ENCODE measurements at regions not wholly inside any gene's neighbourhood (a gene's known extent, or its start where the extent isn't known, plus 50 kb on each side); places are given as distances from the start of the nearest gene placed in this dataset.

- Histone ChIP-seq H3K36me3 (ENCODE audit: insufficient read depth, low read length) (no peaks in the 10 kb centered on the region), H3K4me2 (ENCODE audit: low read depth, low read length, poor library complexity, severe bottlenecking) (no peak overlapping the region), H3K9ac (ENCODE audit: low read length) (no peak overlapping the region), H3K9me3 (ENCODE audit: low read length) (no peaks in the 10 kb centered on the region), H3K4me1 (ENCODE audit: low read length) (peaks cover 13% of the 10 kb centered on the region), H3K4me3 (ENCODE audit: low read length) (no peak overlapping the region), H2AFZ (ENCODE audit: low read length) (peak overlapping the region; percentile 7; the same call in 1 of the 2 replicates), H3K79me2 (ENCODE audit: low read length) (no peaks in the 10 kb centered on the region), H3K27ac (ENCODE audit: low read length) (no peak overlapping the region), H4K20me1 (ENCODE audit: insufficient read depth, low read depth, low read length) (no peaks in the 10 kb centered on the region), H3K9me2 (replicated peaks; ENCODE audit: insufficient read depth, low read length) (no peaks in the 10 kb centered on the region), H3K27me3 (ENCODE audit: low read length) (no peaks in the 10 kb centered on the region)
- DNase-seq: no peak
Measured at GRCh38 chr2:207351171-207351570, 178.6 kb upstream of the CREB1 start.

DNA sequence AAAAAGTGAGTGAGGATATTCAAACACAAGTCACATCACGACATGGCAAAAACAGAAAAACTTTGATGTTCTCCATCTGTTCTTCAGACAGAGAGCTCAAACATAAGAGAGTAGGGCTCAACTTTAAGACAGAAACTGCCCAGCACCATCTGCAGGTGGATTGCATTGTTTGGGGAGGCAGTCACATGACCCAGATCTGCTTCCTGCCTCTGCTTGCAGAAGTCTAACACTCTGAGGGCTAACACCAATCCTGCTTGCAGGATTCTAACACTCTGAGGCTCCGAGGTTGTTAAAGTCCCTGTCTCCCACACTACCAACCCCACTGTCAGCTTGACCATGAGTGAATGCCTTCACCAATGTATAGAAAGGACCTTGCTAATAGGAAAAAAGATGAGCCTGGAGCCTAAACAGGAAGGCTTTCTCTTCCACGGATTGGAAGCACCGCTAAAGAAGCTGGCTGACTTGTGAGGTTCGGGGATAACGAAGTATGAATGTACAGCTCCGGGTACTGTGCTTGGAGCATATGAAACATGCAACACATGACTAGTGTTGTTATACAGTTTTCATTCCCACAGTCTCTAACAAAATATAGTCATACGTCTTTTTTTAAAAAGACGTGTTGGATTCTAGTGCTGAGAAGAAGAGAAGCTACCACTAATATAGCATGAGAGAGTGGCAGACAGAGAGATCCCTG lies 176.6 kb upstream of the CREB1 start:
- Histone ChIP-seq H3K27me3 (ENCODE audit: low read length) (no peaks in the 10 kb centered on the region), H4K20me1 (ENCODE audit: insufficient read depth, low read depth, low read length) (no peaks in the 10 kb centered on the region), H3K27ac (ENCODE audit: low read length) (no peak overlapping the region), H3K4me3 (ENCODE audit: low read length) (no peak overlapping the region), H3K79me2 (ENCODE audit: low read length) (no peaks in the 10 kb centered on the region), H3K4me2 (ENCODE audit: low read depth, low read length, poor library complexity, severe bottlenecking) (peak overlapping the region; percentile 36), H3K9ac (ENCODE audit: low read length) (peak overlapping the region; percentile 14; the same call in 1 of the 2 replicates), H3K36me3 (ENCODE audit: insufficient read depth, low read length) (no peaks in the 10 kb centered on the region), H2AFZ (ENCODE audit: low read length) (peak overlapping the region; percentile 85), H3K9me3 (ENCODE audit: low read length) (no peaks in the 10 kb centered on the region), H3K4me1 (ENCODE audit: low read length) (peaks cover 13% of the 10 kb centered on the region), H3K9me2 (replicated peaks; ENCODE audit: insufficient read depth, low read length) (no peaks in the 10 kb centered on the region)
- peak; percentile 81 for DNase-seq

DNA sequence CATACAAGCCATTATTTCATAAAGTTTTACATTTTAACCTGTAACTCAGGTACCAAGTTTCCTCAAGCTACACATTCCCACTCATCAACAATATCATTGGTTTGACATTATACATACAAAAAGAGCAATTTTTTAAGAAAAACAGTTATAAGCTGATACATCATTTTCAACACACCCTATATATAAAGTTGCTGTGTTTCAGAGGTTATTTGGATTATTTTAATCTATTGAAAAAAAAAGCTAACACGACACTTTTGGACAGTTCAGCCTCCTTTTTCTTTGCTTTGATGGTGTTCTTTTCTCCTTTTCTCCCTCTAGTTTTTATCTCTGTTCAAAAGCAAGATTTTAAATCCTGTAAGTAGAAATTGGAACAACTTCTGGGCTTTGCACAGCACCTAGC lies 175.9 kb upstream of the CREB1 start:
- H3K9me2 ChIP-seq (replicated peaks; ENCODE audit: insufficient read depth, low read length): no peaks in the 10 kb centered on the region
- no peak overlapping the region for H3K27ac ChIP-seq (ENCODE audit: low read length)
- no peak overlapping the region for H3K9ac ChIP-seq (ENCODE audit: low read length)
- no peaks in the 10 kb centered on the region for H3K9me3 ChIP-seq (ENCODE audit: low read length)
- no peaks in the 10 kb centered on the region for H3K79me2 ChIP-seq (ENCODE audit: low read length)
- no peak overlapping the region for H3K4me3 ChIP-seq (ENCODE audit: low read length)
- H4K20me1 ChIP-seq (ENCODE audit: insufficient read depth, low read depth, low read length): no peaks in the 10 kb centered on the region
- no peaks in the 10 kb centered on the region for H3K27me3 ChIP-seq (ENCODE audit: low read length)
- no peak overlapping the region for H3K4me2 ChIP-seq (ENCODE audit: low read depth, low read length, poor library complexity, severe bottlenecking)
- H2AFZ ChIP-seq (ENCODE audit: low read length): no peak overlapping the region
- DNase-seq: no peak
- H3K36me3 ChIP-seq (ENCODE audit: insufficient read depth, low read length): no peaks in the 10 kb centered on the region
- H3K4me1 ChIP-seq (ENCODE audit: low read length): peaks cover 13% of the 10 kb centered on the region

- no peaks in the 10 kb centered on the region for H3K36me3 ChIP-seq (ENCODE audit: insufficient read depth, low read length)
- H3K27me3 ChIP-seq (ENCODE audit: low read length): no peaks in the 10 kb centered on the region
- H3K4me2 ChIP-seq (ENCODE audit: low read depth, low read length, poor library complexity, severe bottlenecking): no peak overlapping the region
- no peaks in the 10 kb centered on the region for H3K79me2 ChIP-seq (ENCODE audit: low read length)
- no peaks in the 10 kb centered on the region for H3K9me3 ChIP-seq (ENCODE audit: low read length)
- H3K9ac ChIP-seq (ENCODE audit: low read length): no peak overlapping the region
- no peak overlapping the region for H3K4me3 ChIP-seq (ENCODE audit: low read length)
- H3K4me1 ChIP-seq (ENCODE audit: low read length): peaks cover 13% of the 10 kb centered on the region
- H4K20me1 ChIP-seq (ENCODE audit: insufficient read depth, low read depth, low read length): no peaks in the 10 kb centered on the region
- H3K27ac ChIP-seq (ENCODE audit: low read length): no peak overlapping the region
- no peak for DNase-seq
- H2AFZ ChIP-seq (ENCODE audit: low read length): no peak overlapping the region
- no peaks in the 10 kb centered on the region for H3K9me2 ChIP-seq (replicated peaks; ENCODE audit: insufficient read depth, low read length)
Measured at GRCh38 chr2:207354462-207354861, 175.3 kb upstream of the CREB1 start.

DNA sequence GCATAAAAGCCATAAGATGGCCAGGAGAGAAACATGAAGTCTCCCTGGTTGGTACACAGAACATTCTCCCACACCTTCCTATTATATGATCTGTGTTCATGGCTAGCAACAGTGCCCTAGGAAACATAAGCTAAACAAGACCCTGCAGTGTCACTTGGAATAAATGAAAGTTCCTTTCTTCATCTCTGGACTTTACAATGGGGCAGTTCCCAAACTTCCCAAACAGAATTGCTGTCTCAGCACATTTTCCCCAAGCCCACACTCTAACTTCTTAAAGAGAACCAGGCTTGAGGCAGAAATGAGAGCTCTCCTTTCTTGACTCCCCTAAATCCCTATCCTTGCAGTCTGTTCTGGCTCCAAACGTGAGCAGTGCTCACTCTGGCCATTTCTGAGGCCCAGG lies 173.2 kb upstream of the CREB1 start:
- Histone ChIP-seq H3K27ac (ENCODE audit: low read length) (no peak overlapping the region), H2AFZ (ENCODE audit: low read length) (no peak overlapping the region), H3K9me3 (ENCODE audit: low read length) (no peaks in the 10 kb centered on the region), H3K36me3 (ENCODE audit: insufficient read depth, low read length) (no peaks in the 10 kb centered on the region), H3K79me2 (ENCODE audit: low read length) (no peaks in the 10 kb centered on the region), H3K27me3 (ENCODE audit: low read length) (no peaks in the 10 kb centered on the region), H3K9me2 (replicated peaks; ENCODE audit: insufficient read depth, low read length) (no peaks in the 10 kb centered on the region), H3K9ac (ENCODE audit: low read length) (no peak overlapping the region), H3K4me1 (ENCODE audit: low read length) (peaks cover 13% of the 10 kb centered on the region), H3K4me2 (ENCODE audit: low read depth, low read length, poor library complexity, severe bottlenecking) (no peak overlapping the region), H4K20me1 (ENCODE audit: insufficient read depth, low read depth, low read length) (no peaks in the 10 kb centered on the region), H3K4me3 (ENCODE audit: low read length) (no peak overlapping the region)
- DNase-seq: no peak

DNA sequence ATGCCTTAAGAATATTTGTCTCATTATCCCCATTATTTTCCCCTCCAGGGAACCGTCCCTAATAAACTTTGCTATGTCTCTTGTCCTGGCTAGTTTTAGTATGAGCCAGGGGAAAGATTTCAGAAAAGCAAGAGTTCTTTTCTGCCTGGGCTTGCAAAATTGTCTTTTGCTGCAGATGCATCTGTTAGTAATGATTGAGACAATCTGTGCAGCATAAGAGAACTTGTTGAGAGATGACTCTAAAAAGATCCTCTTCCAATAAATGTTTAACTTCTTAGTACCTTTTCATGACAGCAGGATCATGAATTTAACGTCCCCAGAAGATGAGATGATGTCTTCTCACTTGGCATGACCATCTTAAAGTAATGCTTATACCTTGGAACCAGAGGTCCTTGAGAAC lies 172.5 kb upstream of the CREB1 start:
- Histone ChIP-seq H3K27me3 (ENCODE audit: low read length) (no peaks in the 10 kb centered on the region), H3K9me3 (ENCODE audit: low read length) (no peaks in the 10 kb centered on the region), H3K4me3 (ENCODE audit: low read length) (no peak overlapping the region), H3K9ac (ENCODE audit: low read length) (no peak overlapping the region), H3K36me3 (ENCODE audit: insufficient read depth, low read length) (no peaks in the 10 kb centered on the region), H3K4me2 (ENCODE audit: low read depth, low read length, poor library complexity, severe bottlenecking) (no peak overlapping the region), H4K20me1 (ENCODE audit: insufficient read depth, low read depth, low read length) (no peaks in the 10 kb centered on the region), H3K27ac (ENCODE audit: low read length) (no peak overlapping the region), H3K9me2 (replicated peaks; ENCODE audit: insufficient read depth, low read length) (no peaks in the 10 kb centered on the region), H3K4me1 (ENCODE audit: low read length) (peaks cover 11% of the 10 kb centered on the region), H2AFZ (ENCODE audit: low read length) (no peak overlapping the region), H3K79me2 (ENCODE audit: low read length) (no peaks in the 10 kb centered on the region)
- no peak for DNase-seq

DNA sequence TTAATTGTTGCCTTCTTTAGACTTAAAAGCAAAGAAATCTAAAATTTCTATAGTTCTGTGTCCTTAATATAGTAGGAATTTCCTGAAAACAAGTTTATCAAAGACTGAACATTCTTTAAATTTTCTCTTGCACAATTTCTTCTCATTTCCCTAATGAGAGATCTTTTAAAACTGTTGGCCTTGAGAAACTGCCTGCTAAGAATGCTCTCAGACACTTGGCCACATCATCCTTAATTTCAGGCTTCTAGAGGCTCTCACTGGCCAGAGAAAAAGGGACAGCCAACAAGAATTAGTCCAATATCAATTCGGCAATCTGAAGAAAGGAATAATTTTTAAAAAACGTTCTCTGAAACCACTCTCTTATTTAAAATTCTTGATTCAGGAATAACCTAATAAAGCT lies 167.0 kb upstream of the CREB1 start:
- Histone ChIP-seq H3K9me2 (replicated peaks; ENCODE audit: insufficient read depth, low read length) (no peaks in the 10 kb centered on the region), H3K9ac (ENCODE audit: low read length) (no peak overlapping the region), H4K20me1 (ENCODE audit: insufficient read depth, low read depth, low read length) (no peaks in the 10 kb centered on the region), H3K4me1 (ENCODE audit: low read length) (no peaks in the 10 kb centered on the region), H3K27ac (ENCODE audit: low read length) (no peak overlapping the region), H3K4me2 (ENCODE audit: low read depth, low read length, poor library complexity, severe bottlenecking) (no peak overlapping the region), H3K27me3 (ENCODE audit: low read length) (no peaks in the 10 kb centered on the region), H3K79me2 (ENCODE audit: low read length) (no peaks in the 10 kb centered on the region), H3K4me3 (ENCODE audit: low read length) (no peak overlapping the region), H2AFZ (ENCODE audit: low read length) (no peak overlapping the region), H3K9me3 (ENCODE audit: low read length) (no peaks in the 10 kb centered on the region), H3K36me3 (ENCODE audit: insufficient read depth, low read length) (no peaks in the 10 kb centered on the region)
- DNase-seq: no peak

DNA sequence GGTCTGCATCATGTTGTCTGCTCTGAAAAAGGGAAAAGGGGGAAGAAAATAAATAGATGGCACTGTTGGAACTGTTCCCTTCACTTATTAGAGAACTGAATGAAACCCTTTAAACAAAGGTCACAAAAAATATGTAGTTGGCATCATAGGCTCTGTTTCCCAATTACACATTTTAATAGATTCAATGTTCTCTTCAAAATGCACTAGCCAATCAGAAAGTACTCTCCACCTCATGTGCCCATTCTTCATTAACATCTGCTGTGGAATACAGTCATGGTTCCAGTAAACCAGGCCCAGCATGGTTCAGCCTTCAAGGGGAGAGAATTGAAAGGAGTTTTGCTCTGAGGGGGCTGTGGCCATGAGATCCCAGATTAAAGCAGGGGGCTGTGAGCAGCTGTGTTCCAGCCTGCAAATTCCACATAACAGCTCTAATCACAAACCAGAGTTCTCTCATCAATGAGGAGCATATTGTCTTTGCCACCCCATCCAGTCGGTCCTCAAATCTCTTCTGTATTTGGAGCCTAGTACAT lies 165.9 kb upstream of the CREB1 start:
- H3K4me3 ChIP-seq (ENCODE audit: low read length): no peak overlapping the region
- no peaks in the 10 kb centered on the region for H4K20me1 ChIP-seq (ENCODE audit: insufficient read depth, low read depth, low read length)
- H3K4me2 ChIP-seq (ENCODE audit: low read depth, low read length, poor library complexity, severe bottlenecking): no peak overlapping the region
- no peaks in the 10 kb centered on the region for H3K79me2 ChIP-seq (ENCODE audit: low read length)
- no peaks in the 10 kb centered on the region for H3K9me3 ChIP-seq (ENCODE audit: low read length)
- H3K9ac ChIP-seq (ENCODE audit: low read length): no peak overlapping the region
- no peak overlapping the region for H3K27ac ChIP-seq (ENCODE audit: low read length)
- no peaks in the 10 kb centered on the region for H3K4me1 ChIP-seq (ENCODE audit: low read length)
- H3K9me2 ChIP-seq (replicated peaks; ENCODE audit: insufficient read depth, low read length): no peaks in the 10 kb centered on the region
- no peaks in the 10 kb centered on the region for H3K36me3 ChIP-seq (ENCODE audit: insufficient read depth, low read length)
- no peaks in the 10 kb centered on the region for H3K27me3 ChIP-seq (ENCODE audit: low read length)
- DNase-seq: no peak
- no peak overlapping the region for H2AFZ ChIP-seq (ENCODE audit: low read length)
